ENCODE measurements at regions not wholly inside any gene's neighbourhood (a gene's known extent, or its start where the extent isn't known, plus 50 kb on each side); places are given as distances from the start of the nearest gene placed in this dataset.

DNA sequence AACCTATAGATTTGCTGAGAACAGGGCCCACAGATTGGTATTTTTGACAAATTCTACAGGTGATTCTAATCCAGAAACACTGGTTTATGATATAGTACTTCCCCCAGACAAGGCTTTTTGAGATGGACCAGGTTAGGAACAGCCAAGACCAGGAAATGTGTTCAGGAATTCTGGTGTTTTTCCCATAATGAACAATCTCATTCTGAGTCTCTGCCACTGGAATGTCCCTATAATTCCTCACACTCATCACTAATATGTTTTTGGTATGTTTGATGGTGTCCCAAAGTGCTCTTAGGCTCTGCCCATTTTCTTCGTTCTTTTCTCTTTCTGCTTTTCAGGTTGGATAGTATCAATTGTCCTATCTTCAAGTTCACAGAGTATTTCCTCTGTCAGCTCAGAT is 107.2 kb upstream of the IGFBP3 start:
- TF ChIP-seq, protein P1, sequence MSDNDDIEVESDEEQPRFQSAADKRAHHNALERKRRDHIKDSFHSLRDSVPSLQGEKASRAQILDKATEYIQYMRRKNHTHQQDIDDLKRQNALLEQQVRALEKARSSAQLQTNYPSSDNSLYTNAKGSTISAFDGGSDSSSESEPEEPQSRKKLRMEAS (IDR thresholded peaks at IDR 0.05; ENCODE audit: low read depth, low read length), result no peak
- TF ChIP-seq, protein P2, sequence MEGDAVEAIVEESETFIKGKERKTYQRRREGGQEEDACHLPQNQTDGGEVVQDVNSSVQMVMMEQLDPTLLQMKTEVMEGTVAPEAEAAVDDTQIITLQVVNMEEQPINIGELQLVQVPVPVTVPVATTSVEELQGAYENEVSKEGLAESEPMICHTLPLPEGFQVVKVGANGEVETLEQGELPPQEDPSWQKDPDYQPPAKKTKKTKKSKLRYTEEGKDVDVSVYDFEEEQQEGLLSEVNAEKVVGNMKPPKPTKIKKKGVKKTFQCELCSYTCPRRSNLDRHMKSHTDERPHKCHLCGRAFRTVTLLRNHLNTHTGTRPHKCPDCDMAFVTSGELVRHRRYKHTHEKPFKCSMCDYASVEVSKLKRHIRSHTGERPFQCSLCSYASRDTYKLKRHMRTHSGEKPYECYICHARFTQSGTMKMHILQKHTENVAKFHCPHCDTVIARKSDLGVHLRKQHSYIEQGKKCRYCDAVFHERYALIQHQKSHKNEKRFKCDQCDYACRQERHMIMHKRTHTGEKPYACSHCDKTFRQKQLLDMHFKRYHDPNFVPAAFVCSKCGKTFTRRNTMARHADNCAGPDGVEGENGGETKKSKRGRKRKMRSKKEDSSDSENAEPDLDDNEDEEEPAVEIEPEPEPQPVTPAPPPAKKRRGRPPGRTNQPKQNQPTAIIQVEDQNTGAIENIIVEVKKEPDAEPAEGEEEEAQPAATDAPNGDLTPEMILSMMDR (IDR thresholded peaks at IDR 0.05; ENCODE audit: low read depth, low read length), result no peak
- TF ChIP-seq POLR2A (IDR thresholded peaks at IDR 0.05; ENCODE audit: extremely low read depth, insufficient read length) (no peak), MYC (IDR thresholded peaks at IDR 0.05; ENCODE audit: low read depth, low read length) (no peak)
